Stomach (tissue), 8 donors: ENCODE measurements at regions not wholly inside any gene's neighbourhood (a gene's known extent, or its start where the extent isn't known, plus 50 kb on each side); places are given as distances from the start of the nearest gene placed in this dataset.

Experiments used
- DNase-seq, 2 donors: peaks; one replicate each; pipeline versions ENCODE4 v3.0.0 to v3.0.0-alpha.2; 2013 to 2019
- H3K27ac ChIP-seq, 5 donors: fragments of 200-600 bp in 4 of 5; sonication (generic) in 4 of 5; one replicate each; pipeline ENCODE4 v1.5.1; 2013 to 2019; ENCODE audit warnings: mild to moderate bottlenecking in 1 of 5, moderate library complexity in 1 of 5
- H3K27me3 ChIP-seq, 3 donors: fragments of 200-600 bp; sonication (generic); one replicate each; pipeline ENCODE4 v1.5.1; 2017 to 2019; ENCODE audit warnings: mixed run types in 1 of 3
- H3K36me3 ChIP-seq, 4 donors: fragments of 200-600 bp; sonication (generic); 1 replicate in 3 of 4; 2 replicates in 1 of 4; pipeline ENCODE4 v1.5.1; 2016 to 2019
- H3K4me1 ChIP-seq, 4 donors: fragments of 200-600 bp; sonication (generic); one replicate each; pipeline ENCODE4 v1.5.1; 2016 to 2019
- H3K4me3 ChIP-seq, 4 donors: fragments of 200-600 bp; sonication (generic) in 3 of 4; one replicate each; pipeline ENCODE4 v1.5.1; 2016 to 2019; ENCODE audit warnings: mild to moderate bottlenecking in 1 of 4
- H3K9me3 ChIP-seq, 4 donors: fragments of 200-600 bp; sonication (generic); one replicate each; pipeline ENCODE4 v1.5.1; 2016 to 2019
- EP300 ChIP-seq: sonication (generic); formaldehyde crosslinking; IDR thresholded peaks from one replicate; pipeline ENCODE4 v1.6.1; 2017; ENCODE audit warnings: antibody characterized with exemption
- POLR2A ChIP-seq, 4 donors: fragments of 450-650 bp; IDR thresholded peaks; one replicate each; pipeline ENCODE4 v1.6.1; 2016; ENCODE audit warnings: antibody characterized with exemption in 4 of 4, control low read depth in 2 of 4, mild to moderate bottlenecking in 1 of 4, moderate library complexity in 1 of 4
- POLR2AphosphoS5 ChIP-seq, 3 donors: sonication (generic); formaldehyde crosslinking; IDR thresholded peaks; one replicate each; pipeline ENCODE4 v1.6.1; 2016; ENCODE audit warnings: antibody characterized with exemption in 3 of 3
- WGBS, 5 donors: extraction: QIAGEN DNeasy Blood & Tissue Kit in 3 of 5; methylation state at CpG; one replicate each; pipeline versions ENCODE4 v1.1.5 to v1.1.7; 2013 to 2018; 5-methylcytosine and 5-hydroxymethylcytosine counted together
- intact Hi-C: fragments of 100-400 bp; cut with DNase I; formaldehyde crosslinking; loops from one replicate; pipeline ENCODE4 v1.15.1; 2023; ENCODE audit warnings: low total_unique reads
- TF ChIP-seq, protein P1 (sequence below), 7 experiments: fragments of 450-650 bp in 4 of 7; fragments of 200-600 bp in 3 of 7; sonication (generic) in 3 of 7; IDR thresholded peaks; one replicate each; pipeline ENCODE4 v1.5.1; 2016 to 2019; ENCODE audit warnings: antibody characterized with exemption in 7 of 7, control low read depth in 2 of 7, mild to moderate bottlenecking in 1 of 7
- donor health status: healthy with polysubstance abuse.
- donor health status: Bipolar disorder and iron deficiency.
- donor health status: healthy.

DNA sequence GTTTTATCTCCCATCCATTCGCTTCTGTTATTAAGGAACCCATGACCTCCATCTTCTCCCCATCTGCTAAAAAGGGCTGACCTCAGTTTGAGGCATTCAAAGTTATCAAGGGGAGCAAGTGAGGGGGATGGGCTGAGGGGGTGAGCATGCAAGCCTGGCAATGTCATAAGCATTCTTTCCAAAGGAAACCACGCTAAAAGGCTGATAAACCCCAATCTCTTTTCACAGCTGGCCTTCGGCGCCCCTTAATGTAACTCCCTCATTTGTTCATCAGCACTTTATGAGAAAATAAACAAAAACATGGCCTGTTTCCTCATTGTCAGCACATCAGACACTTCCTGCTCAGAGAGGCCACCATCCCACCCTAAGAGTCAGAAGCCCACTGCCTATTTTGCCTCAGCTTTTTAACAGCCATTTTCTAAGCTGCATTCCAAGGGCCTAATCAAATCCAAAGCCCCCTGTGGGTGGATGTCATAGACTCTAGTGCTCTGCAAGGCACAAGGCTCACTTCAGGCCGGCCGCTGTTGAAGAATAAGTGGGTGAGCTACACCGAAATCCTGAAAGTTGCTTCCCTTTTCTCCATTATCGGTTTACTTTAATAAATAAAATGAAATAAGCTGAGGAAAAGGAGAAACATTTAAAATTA is 92.0 kb upstream of the SRD5A3 start:
- TF ChIP-seq, protein P1, sequence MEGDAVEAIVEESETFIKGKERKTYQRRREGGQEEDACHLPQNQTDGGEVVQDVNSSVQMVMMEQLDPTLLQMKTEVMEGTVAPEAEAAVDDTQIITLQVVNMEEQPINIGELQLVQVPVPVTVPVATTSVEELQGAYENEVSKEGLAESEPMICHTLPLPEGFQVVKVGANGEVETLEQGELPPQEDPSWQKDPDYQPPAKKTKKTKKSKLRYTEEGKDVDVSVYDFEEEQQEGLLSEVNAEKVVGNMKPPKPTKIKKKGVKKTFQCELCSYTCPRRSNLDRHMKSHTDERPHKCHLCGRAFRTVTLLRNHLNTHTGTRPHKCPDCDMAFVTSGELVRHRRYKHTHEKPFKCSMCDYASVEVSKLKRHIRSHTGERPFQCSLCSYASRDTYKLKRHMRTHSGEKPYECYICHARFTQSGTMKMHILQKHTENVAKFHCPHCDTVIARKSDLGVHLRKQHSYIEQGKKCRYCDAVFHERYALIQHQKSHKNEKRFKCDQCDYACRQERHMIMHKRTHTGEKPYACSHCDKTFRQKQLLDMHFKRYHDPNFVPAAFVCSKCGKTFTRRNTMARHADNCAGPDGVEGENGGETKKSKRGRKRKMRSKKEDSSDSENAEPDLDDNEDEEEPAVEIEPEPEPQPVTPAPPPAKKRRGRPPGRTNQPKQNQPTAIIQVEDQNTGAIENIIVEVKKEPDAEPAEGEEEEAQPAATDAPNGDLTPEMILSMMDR (IDR thresholded peaks at IDR 0.05): no peak
- TF ChIP-seq POLR2A (IDR thresholded peaks at IDR 0.05) (no peak), POLR2AphosphoS5 (IDR thresholded peaks at IDR 0.05) (no peak), EP300 (no peak)
- Histone ChIP-seq H3K27ac (no peak overlapping the region), H3K4me3 (no peak overlapping the region), H3K4me1 (no peaks in the 10 kb centered on the region), H3K9me3 (no peaks in the 10 kb centered on the region), H3K36me3 (no peaks in the 10 kb centered on the region), H3K27me3 (no peaks in the 10 kb centered on the region)
- 79 to 89% (median 86%) methylated on average over 8 of the region's 8 CpGs for WGBS, 5 donors
- no peak for DNase-seq
- intact Hi-C loops: no loop called here

DNA sequence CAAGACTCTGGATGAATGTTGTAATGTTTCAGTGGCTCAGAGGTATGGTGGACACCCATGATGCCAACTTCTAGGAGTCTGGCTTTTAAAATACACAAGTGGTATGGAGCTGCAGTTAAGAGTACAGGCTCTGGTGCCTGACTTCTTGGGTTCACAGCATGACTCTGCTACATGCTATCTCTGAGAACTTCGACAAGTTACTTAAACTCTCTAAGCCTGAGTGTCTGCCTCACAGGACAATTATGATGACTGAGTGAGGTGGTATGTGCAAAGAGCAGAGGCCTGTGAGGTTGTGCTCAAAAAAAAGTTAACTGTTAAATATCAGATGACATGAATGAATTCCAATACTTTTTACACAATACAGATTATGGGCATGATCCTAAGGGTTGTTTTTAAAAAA is 90.9 kb upstream of the SRD5A3 start:
- no peak for DNase-seq
- Histone ChIP-seq H3K4me3 (no peak overlapping the region), H3K27ac (no peak overlapping the region), H3K9me3 (no peaks in the 10 kb centered on the region), H3K4me1 (no peaks in the 10 kb centered on the region), H3K36me3 (no peaks in the 10 kb centered on the region), H3K27me3 (no peaks in the 10 kb centered on the region)
- TF ChIP-seq, protein P1 (IDR thresholded peaks at IDR 0.05): no peak
- TF ChIP-seq POLR2A (IDR thresholded peaks at IDR 0.05) (no peak), POLR2AphosphoS5 (IDR thresholded peaks at IDR 0.05) (no peak), EP300 (no peak)
- WGBS, 5 donors: 50 to 74% (median 68%) methylated on average over 1 of the region's 1 CpG
- intact Hi-C loops: no loop called here

DNA sequence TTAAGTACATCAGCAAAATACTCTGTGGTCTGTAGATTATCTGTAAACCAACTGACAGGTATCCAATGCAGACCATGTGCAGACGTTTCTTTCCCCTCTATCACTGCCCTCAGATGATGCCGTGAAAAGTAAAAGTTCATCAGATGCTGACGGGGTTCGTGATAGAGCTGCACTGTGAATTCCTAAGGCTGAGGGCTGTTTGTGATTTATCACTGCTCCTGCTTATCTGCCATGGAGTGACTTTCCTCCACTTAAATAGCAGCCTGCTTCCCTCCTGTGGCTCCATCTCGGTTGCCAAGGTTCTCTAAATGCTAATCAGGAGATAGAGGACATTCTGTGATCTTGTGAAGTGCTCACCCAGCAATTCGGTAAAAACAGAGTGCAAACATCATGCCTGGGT is 89.3 kb upstream of the SRD5A3 start:
- no peaks in the 10 kb centered on the region for H3K9me3 ChIP-seq

DNA sequence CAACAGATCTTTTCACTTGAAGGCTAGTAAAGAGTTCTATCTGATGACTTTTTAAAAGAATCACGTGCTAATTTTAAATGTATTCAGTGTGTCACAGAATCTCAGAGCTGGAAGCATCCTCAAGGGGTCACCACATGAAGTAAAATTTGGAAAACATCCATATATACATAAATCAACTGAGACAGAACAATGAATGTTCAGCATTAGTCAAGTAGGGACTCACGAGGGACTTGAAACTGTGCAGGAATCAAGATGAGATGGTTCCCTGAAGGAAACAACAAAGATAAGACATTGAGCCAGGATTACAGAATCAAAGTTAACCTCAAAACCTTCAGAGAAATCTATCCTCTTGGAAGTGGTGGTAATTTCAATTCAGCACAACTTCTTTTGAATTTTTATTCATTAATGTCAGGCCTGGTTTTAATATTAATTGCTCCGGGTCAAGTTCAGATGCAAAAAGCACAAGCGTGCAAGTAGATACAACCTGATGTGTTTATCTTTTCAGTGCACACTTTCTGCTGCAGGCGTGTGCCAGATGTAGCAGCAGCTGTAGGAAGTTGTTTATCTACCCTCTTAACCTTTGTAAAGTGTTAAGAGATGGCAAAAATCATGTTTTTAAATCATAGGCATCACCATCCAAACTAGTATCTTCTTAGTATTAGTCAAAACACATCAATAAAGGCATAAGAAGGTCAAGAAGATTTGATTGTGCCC is 87.7 kb upstream of the SRD5A3 start:
- Histone ChIP-seq H3K9me3 (peaks cover 0 to 4% (median 1%) of the 10 kb centered on the region in 4 donors), H3K27me3 (no peaks in the 10 kb centered on the region)
- WGBS, 5 donors: 46 to 55% (median 50%) methylated on average over 5 of the region's 5 CpGs

More for the DNA sequence above, 89.3 kb upstream of the SRD5A3 start:
- no peaks in the 10 kb centered on the region for H3K27me3 ChIP-seq
- DNase-seq: no peak
- no peak overlapping the region for H3K4me3 ChIP-seq
- H3K27ac ChIP-seq: no peak overlapping the region
- no peak for TF ChIP-seq EP300
- no peak for TF ChIP-seq POLR2AphosphoS5 (IDR thresholded peaks at IDR 0.05)
- no peak for TF ChIP-seq POLR2A (IDR thresholded peaks at IDR 0.05)
- TF ChIP-seq, protein P1 (IDR thresholded peaks at IDR 0.05): no peak
- no peaks in the 10 kb centered on the region for H3K36me3 ChIP-seq
- intact Hi-C loops: no loop called here
- WGBS, 5 donors: 6 to 20% (median 14%) methylated on average over 6 of the region's 6 CpGs
- no peaks in the 10 kb centered on the region for H3K4me1 ChIP-seq

More for the DNA sequence above, 87.7 kb upstream of the SRD5A3 start:
- no peaks in the 10 kb centered on the region for H3K36me3 ChIP-seq
- H3K27ac ChIP-seq: no peak overlapping the region
- no peak overlapping the region for H3K4me3 ChIP-seq
- intact Hi-C loops: no loop called here
- TF ChIP-seq, protein P1 (IDR thresholded peaks at IDR 0.05): no peak
- TF ChIP-seq EP300 (no peak), POLR2A (IDR thresholded peaks at IDR 0.05) (no peak), POLR2AphosphoS5 (IDR thresholded peaks at IDR 0.05) (no peak)
- DNase-seq: peak in 1 of 2 donors; percentile 14
- no peaks in the 10 kb centered on the region for H3K4me1 ChIP-seq
